GM23248 (cell line): ENCODE measurements at regions not wholly inside any gene's neighbourhood (a gene's known extent, or its start where the extent isn't known, plus 50 kb on each side); places are given as distances from the start of the nearest gene placed in this dataset.

Source experiments
- EZH2 ChIP-seq: fragments of 200-600 bp; sonication (generic); IDR thresholded peaks from 2 replicates; pipeline ENCODE4 v1.6.1; 2018; ENCODE audit warnings: antibody characterized with exemption, mild to moderate bottlenecking; ENCODE audit not compliant: insufficient read depth, poor library complexity, severe bottlenecking
- EZH2phosphoT487 ChIP-seq: fragments of 200-600 bp; sonication (generic); IDR thresholded peaks from 2 replicates; pipeline ENCODE4 v1.6.1; 2018; ENCODE audit warnings: antibody characterized with exemption, moderate library complexity, mild to moderate bottlenecking, low read depth; ENCODE audit not compliant: insufficient read depth

- TF ChIP-seq EZH2 = no peak
- no peak for TF ChIP-seq EZH2phosphoT487
Observed at GRCh38 chr10:33109384-33109783, 151.4 kb upstream of the ITGB1 start.
